Right forelimb (tissue), 1 donor: ENCODE measurements at regions not wholly inside any gene's neighbourhood (a gene's known extent, or its start where the extent isn't known, plus 50 kb on each side); places are given as distances from the start of the nearest gene placed in this dataset.

Experiments used
- DNase-seq: peaks from one replicate; pipeline ENCODE4 v3.0.0-alpha.2; 2018

- no peak for DNase-seq
Observed at GRCh38 chr2:41417511-41417910, 630.3 kb upstream of the PKDCC start.

GRCh38 chr2:41420219-41420618 is 627.6 kb upstream of the PKDCC start:
- no peak for DNase-seq

- no peak for DNase-seq
Observed at GRCh38 chr2:41420872-41421271, 626.9 kb upstream of the PKDCC start.

GRCh38 chr2:41431756-41432155 is 616.1 kb upstream of the PKDCC start:
- no peak for DNase-seq

GRCh38 chr2:41432459-41432858 is 615.4 kb upstream of the PKDCC start:
- DNase-seq: no peak

- no peak for DNase-seq
Observed at GRCh38 chr2:41434991-41435390, 612.8 kb upstream of the PKDCC start.

- no peak for DNase-seq
Observed at GRCh38 chr2:41441958-41442357, 605.9 kb upstream of the PKDCC start.

- no peak for DNase-seq
Observed at GRCh38 chr2:41445865-41446264, 602.0 kb upstream of the PKDCC start.

GRCh38 chr2:41446266-41446665 is 601.6 kb upstream of the PKDCC start:
- no peak for DNase-seq

- no peak for DNase-seq
Observed at GRCh38 chr2:41448221-41448620, 599.6 kb upstream of the PKDCC start.

- no peak for DNase-seq
Observed at GRCh38 chr2:41457026-41457425, 590.8 kb upstream of the PKDCC start.

GRCh38 chr2:41460661-41461060 is 587.2 kb upstream of the PKDCC start:
- no peak for DNase-seq

- DNase-seq: no peak
Observed at GRCh38 chr2:41464395-41464794, 583.4 kb upstream of the PKDCC start.

GRCh38 chr2:41475959-41476358 is 571.9 kb upstream of the PKDCC start:
- DNase-seq: no peak

- DNase-seq: no peak
Observed at GRCh38 chr2:41482659-41483058, 565.2 kb upstream of the PKDCC start.

- no peak for DNase-seq
Observed at GRCh38 chr2:41483226-41483625, 564.6 kb upstream of the PKDCC start.

GRCh38 chr2:41483982-41484857 is 563.6 kb upstream of the PKDCC start:
- peak; percentile 49 for DNase-seq

GRCh38 chr2:41484858-41485234 is 563.0 kb upstream of the PKDCC start:
- DNase-seq: no peak

GRCh38 chr2:41486948-41487347 is 560.9 kb upstream of the PKDCC start:
- DNase-seq: no peak

GRCh38 chr2:41488888-41489287 is 558.9 kb upstream of the PKDCC start:
- no peak for DNase-seq

- DNase-seq: no peak
Observed at GRCh38 chr2:41489638-41490037, 558.2 kb upstream of the PKDCC start.

GRCh38 chr2:41495050-41495449 is 552.8 kb upstream of the PKDCC start:
- no peak for DNase-seq

- DNase-seq: no peak
Observed at GRCh38 chr2:41496908-41497307, 550.9 kb upstream of the PKDCC start.

- DNase-seq: no peak
Observed at GRCh38 chr2:41498781-41499180, 549.0 kb upstream of the PKDCC start.

- no peak for DNase-seq
Observed at GRCh38 chr2:41500895-41501294, 546.9 kb upstream of the PKDCC start.
